Skeletal muscle cell (primary cell): ENCODE measurements at regions not wholly inside any gene's neighbourhood (a gene's known extent, or its start where the extent isn't known, plus 50 kb on each side); places are given as distances from the start of the nearest gene placed in this dataset.

ENCODE experiments used
- DNase-seq: peaks from one replicate; pipeline ENCODE4 v3.0.0-alpha.2; 2010; ENCODE audit warnings: low read depth
- H3K4me3 ChIP-seq: 2 replicates; pipeline ENCODE4 v1.5.1; 2011; ENCODE audit warnings: low read depth, mild to moderate bottlenecking, control low read depth, low read length, moderate library complexity

GRCh38 chr11:111444040-111444439 lies 65.0 kb upstream of the POU2AF1 start:
- no peak for DNase-seq
- no peak overlapping the region for H3K4me3 ChIP-seq

DNA sequence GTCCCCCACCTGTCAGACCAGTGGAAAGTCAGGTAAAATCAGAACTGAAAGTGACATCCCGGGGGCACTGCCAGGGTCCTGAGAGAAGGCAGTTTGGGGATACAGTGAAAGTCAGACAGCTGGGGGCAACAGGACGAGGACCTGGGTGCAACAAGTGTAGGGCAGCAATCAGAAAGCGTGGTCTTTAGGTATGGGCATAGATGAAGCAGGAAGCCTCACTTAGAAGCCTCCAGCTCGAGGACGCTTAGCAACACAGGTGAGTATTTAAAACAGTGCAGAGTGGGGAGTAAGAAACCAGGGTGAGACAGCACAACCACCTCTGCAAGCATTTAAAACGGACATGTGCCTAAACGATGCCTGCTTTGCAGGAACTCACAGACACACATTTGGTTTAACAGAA lies 64.6 kb upstream of the POU2AF1 start:
- DNase-seq: no peak

GRCh38 chr11:111443032-111443431 lies 64.0 kb upstream of the POU2AF1 start:
- no peak overlapping the region for H3K4me3 ChIP-seq
- DNase-seq: no peak

More for the DNA sequence above, 64.6 kb upstream of the POU2AF1 start:
- H3K4me3 ChIP-seq: no peak overlapping the region

DNA sequence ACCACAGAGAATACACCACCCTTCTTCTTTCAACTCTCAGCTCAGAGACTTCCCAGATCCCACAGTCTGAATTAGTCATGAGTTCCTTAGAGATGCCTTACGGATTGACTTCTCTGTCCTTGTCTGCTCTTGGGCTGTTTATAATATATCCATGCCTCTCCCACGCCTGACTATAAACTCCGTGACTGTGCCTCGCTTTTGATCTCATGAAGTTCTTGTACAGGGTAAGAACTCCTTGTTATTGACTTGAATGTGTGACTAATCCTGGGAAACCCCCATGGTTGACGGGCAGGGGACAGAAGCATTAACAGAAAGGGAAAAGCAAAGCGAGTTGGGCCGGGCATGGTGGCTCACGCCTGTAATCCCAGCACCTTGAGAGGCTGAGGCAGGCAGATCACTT lies 62.4 kb upstream of the POU2AF1 start:
- peak; percentile 57 for DNase-seq
- no peak overlapping the region for H3K4me3 ChIP-seq

DNA sequence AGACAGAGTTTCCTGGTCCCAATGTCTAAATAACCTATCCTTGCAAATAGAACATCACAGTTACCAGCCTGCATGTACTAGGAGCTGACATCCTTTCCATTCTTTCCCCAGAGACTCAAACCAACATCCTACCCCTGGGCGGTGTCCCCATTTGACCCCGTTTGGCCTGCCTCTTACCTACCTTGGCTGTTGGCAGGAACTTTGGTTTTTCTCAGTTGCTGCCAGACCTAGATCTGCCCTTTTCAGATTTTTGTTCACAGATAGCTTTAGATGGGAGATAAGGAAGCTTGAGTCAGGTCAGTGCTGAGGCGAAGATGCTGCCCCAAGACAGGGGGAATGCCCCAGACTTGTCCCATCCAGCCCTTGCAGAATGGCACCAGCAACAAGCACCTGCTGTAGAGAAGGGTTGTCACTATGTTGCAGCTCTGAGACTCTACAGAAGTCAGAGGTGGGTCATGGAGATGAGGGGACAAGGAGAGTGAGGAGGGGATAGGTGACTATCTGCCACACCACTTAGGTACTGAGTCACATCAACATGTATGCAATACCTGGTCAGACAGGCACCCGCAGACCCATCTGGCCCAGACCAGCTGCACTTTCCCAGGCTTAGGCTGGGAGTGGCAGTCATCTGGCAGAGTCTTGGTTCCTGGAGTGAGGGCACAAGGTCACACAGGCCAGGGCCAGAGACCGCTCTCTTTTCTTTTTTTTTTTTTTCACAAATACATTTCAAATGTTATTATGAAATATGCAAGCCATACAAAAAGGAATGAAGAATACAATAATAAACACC lies 61.5 kb upstream of the POU2AF1 start:
- no peak overlapping the region for H3K4me3 ChIP-seq
- DNase-seq: no peak

GRCh38 chr11:111439901-111440300 lies 60.8 kb upstream of the POU2AF1 start:
- no peak for DNase-seq
- H3K4me3 ChIP-seq: no peak overlapping the region

DNA sequence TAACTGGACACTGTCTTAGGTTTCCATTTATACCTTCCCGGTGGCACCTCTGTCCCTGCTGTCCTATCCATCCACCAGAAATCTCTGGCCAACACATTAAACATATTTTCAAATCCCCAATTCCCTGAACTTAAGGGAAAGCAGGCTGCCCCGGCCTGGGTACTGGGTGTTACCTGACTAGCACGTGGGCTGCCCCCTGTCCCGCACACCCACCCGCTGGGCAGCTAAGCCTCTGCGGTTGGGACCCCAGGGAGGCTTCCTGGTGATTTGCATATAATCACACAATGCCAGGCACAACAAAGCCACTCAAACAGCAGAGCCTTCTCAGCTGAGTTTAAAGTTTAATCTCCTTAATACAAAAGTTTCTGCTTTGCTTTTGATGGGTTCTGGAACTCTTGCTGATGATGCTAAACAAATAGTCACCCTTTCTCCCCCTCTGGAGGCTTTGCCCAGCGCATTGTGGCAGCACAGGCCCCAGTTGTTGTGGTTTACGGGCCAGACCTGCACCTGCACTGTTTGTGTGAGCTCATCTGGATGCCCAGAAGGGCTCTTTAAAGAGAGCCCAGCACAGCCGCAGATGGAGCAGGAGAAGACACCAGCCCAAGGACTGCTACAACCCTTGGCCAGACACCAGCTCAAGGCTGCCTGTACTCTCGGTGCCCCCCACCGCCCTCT lies 59.9 kb upstream of the POU2AF1 start:
- H3K4me3 ChIP-seq: no peak overlapping the region
- no peak for DNase-seq

GRCh38 chr11:111438168-111438567 lies 59.1 kb upstream of the POU2AF1 start:
- no peak overlapping the region for H3K4me3 ChIP-seq
- DNase-seq: no peak

DNA sequence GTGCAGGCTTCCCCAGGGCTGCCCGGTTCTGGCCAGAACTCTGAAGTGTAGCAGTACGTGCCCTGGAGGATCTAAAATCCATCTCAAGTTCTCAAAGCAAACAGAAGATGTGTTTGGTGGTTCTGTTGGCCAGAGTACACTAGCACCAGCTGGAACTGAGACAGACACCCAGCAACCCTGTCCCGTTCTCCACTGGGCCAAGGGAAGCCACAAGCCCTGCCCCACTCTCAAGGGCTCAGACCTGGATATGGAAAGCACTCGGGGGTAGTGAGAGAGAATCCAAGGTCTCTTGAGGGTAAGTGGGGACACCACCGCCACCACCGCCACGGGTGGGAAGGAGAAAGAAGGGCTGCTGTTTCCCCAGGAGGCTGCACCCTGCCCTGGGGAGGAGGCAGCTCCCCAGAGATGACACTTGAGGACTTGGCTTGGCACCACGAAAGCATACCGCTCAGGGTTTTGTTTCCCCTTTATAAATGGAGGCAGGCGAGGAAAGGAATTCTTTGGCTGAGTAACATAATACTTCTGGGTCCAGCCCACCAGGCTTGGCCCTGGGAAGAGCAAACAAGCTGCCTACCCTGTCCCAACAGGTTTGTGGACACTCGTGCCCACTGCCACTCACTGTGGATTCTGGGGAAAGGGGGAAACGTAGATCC lies 56.1 kb upstream of the POU2AF1 start:
- DNase-seq: no peak
- H3K4me3 ChIP-seq: no peak overlapping the region

GRCh38 chr11:111429066-111429506 lies 50.0 kb upstream of the POU2AF1 start:
- DNase-seq: peak; percentile 17
- H3K4me3 ChIP-seq: no peak overlapping the region
